HepG2 (cell line): ENCODE measurements at regions not wholly inside any gene's neighbourhood (a gene's known extent, or its start where the extent isn't known, plus 50 kb on each side); places are given as distances from the start of the nearest gene placed in this dataset.

Experiments
- ATAC-seq: fragments of 200-7000 bp; cut with Tn5 transposase; 3 replicates; pipeline ENCODE4 v1.9.1; 2020; ENCODE audit warnings: mild to moderate bottlenecking, moderate library complexity
- BruUV-seq: library from RNA; stranded (reverse); fragments of 400-500 nt; replicated peaks from 2 replicates; lab custom pipeline; 2021; lab: Mats Ljungman, UMichigan
- CTCF ChIA-PET: fragments of 300-600 bp; formaldehyde crosslinking; extraction: SDS; loops from one replicate; lab custom pipeline; 2021; ENCODE audit warnings: low total read pairs, inconsistent platforms, low intra/inter-chr PET ratio; lab: Yijun Ruan, JAX
- POLR2A ChIA-PET: fragments of 350-600 bp; sonication (Branson Sonifier 250); formaldehyde crosslinking; loops from one replicate; lab custom pipeline; 2020; ENCODE audit warnings: antibody characterized with exemption, inconsistent platforms; lab: Yijun Ruan, JAX
- DNase-seq: peaks from one replicate; pipeline ENCODE4 v3.0.0-alpha.2; 2015; ENCODE audit warnings: low spot score
- FAIRE-seq: peaks from 3 replicates; lab custom pipeline; 2011; peaks lifted over from hg19 to GRCh38; lab: Jason Lieb, UNC
- H2AFZ ChIP-seq: one replicate; pipeline ENCODE4 v1.6.1; 2011; ENCODE audit warnings: low read length, inconsistent platforms
- H3K27ac ChIP-seq: fragments of 300-600 bp; 3 replicates; pipeline ENCODE4 v1.8.0; 2011; ENCODE audit warnings: mixed run types, mild to moderate bottlenecking, mixed read lengths, low read length, inconsistent platforms; ENCODE audit not compliant: insufficient read depth; ENCODE audit errors: extremely low read length
- H3K27me3 ChIP-seq, 2 experiments: fragments of 200-600 bp in 1 of 2; 2 replicates in 1 of 2; 3 replicates in 1 of 2; pipeline versions ENCODE4 v1.6.0 to v1.8.0; 2011; ENCODE audit warnings: low read length in 2 of 2, mild to moderate bottlenecking in 2 of 2, moderate library complexity in 2 of 2, inconsistent platforms in 1 of 2; ENCODE audit not compliant: insufficient read depth in 2 of 2, control insufficient read depth in 1 of 2
- H3K36me3 ChIP-seq, 2 experiments: fragments of 200-600 bp in 1 of 2; replicated peaks in 1 of 2; 2 replicates in 1 of 2; 3 replicates in 1 of 2; pipeline versions ENCODE4 v1.5.1 to v1.8.0; 2011; ENCODE audit warnings: low read length in 2 of 2, inconsistent platforms in 1 of 2; ENCODE audit not compliant: insufficient read depth in 2 of 2, control insufficient read depth in 1 of 2
- H3K4me1 ChIP-seq: 2 replicates; pipeline ENCODE4 v1.5.1; 2012; ENCODE audit warnings: low read length, inconsistent platforms; ENCODE audit not compliant: insufficient read depth
- H3K4me2 ChIP-seq: 2 replicates; pipeline ENCODE4 v1.6.0; 2011; ENCODE audit warnings: low read depth, low read length, inconsistent platforms
- H3K4me3 ChIP-seq, 3 experiments: fragments of 200-600 bp in 1 of 3; sonication (generic), shearing (Covaris generic) in 1 of 3; replicated peaks in 1 of 3; 2 replicates each; pipeline ENCODE4 v1.5.1; 2011 to 2016; ENCODE audit warnings: low read length in 3 of 3, inconsistent platforms in 2 of 3, low read depth in 2 of 3, mild to moderate bottlenecking in 2 of 3, control low read depth in 1 of 3, mixed read lengths in 1 of 3; ENCODE audit not compliant: insufficient read depth in 1 of 3
- H3K79me2 ChIP-seq: one replicate; pipeline ENCODE4 v1.6.1; 2011; ENCODE audit warnings: low read length, inconsistent platforms; ENCODE audit not compliant: insufficient read depth
- H3K9ac ChIP-seq: 2 replicates; pipeline ENCODE4 v1.6.0; 2011; ENCODE audit warnings: mild to moderate bottlenecking, low read depth, low read length, inconsistent platforms; ENCODE audit not compliant: insufficient read depth
- H3K9me3 ChIP-seq: 2 replicates; pipeline ENCODE4 v1.5.1; 2012; ENCODE audit warnings: mild to moderate bottlenecking, low read length
- H4K20me1 ChIP-seq: 2 replicates; pipeline ENCODE4 v1.6.0; 2011; ENCODE audit warnings: inconsistent platforms, mild to moderate bottlenecking, low read length, moderate library complexity; ENCODE audit not compliant: insufficient read depth
- GLI4 ChIP-seq: sonication (generic); formaldehyde crosslinking; IDR thresholded peaks from 2 replicates; pipeline ENCODE4 v1.5.1; 2020; ENCODE audit warnings: missing genetic modification reagents, mild to moderate bottlenecking, moderate library complexity, borderline replicate concordance
- HMGXB3 ChIP-seq: sonication (generic); formaldehyde crosslinking; IDR thresholded peaks from 2 replicates; pipeline ENCODE4 v1.4.0; 2020; ENCODE audit warnings: missing genetic modification reagents, borderline replicate concordance
- ISL2 ChIP-seq: sonication (generic); formaldehyde crosslinking; IDR thresholded peaks from 2 replicates; pipeline ENCODE4 v1.5.0; 2020; ENCODE audit warnings: missing genetic modification reagents
- PBX2 ChIP-seq: IDR thresholded peaks from 2 replicates; pipeline ENCODE4 v1.6.1; 2016; ENCODE audit warnings: control low read depth
- PCBP2 ChIP-seq: fragments of 200-400 bp; formaldehyde crosslinking; optimal IDR thresholded peaks from 2 replicates; pipeline ENCODE3; 2018; ENCODE audit warnings: low read length, low read depth; ENCODE audit not compliant: poor library complexity, severe bottlenecking
- TRIM24 ChIP-seq: sonication (generic); formaldehyde crosslinking; IDR thresholded peaks from 2 replicates; pipeline ENCODE4 v1.8.0; 2022; ENCODE audit warnings: mild to moderate bottlenecking, missing genetic modification reagents
- U2AF2 ChIP-seq: fragments of 200-400 bp; formaldehyde crosslinking; IDR thresholded peaks from 2 replicates; pipeline ENCODE4 v1.6.1; 2017; ENCODE audit warnings: low read depth, mild to moderate bottlenecking, low read length
- ZBTB1 ChIP-seq: sonication (generic); formaldehyde crosslinking; IDR thresholded peaks from 2 replicates; pipeline ENCODE4 v1.4.0; 2020; ENCODE audit warnings: missing genetic modification reagents, borderline replicate concordance
- ZNF282 ChIP-seq: fragments of 450-650 bp; IDR thresholded peaks from 2 replicates; pipeline ENCODE4 v1.6.1; 2018; ENCODE audit not compliant: partially characterized antibody
- ZNF75D ChIP-seq: sonication (generic); formaldehyde crosslinking; IDR thresholded peaks from 2 replicates; pipeline ENCODE4 v1.8.1; 2023; ENCODE audit warnings: missing genetic modification reagents, mild to moderate bottlenecking, borderline replicate concordance
- ZSCAN25 ChIP-seq: sonication (generic); formaldehyde crosslinking; IDR thresholded peaks from 2 replicates; pipeline ENCODE4 v1.8.0; 2022; ENCODE audit warnings: mild to moderate bottlenecking, missing genetic modification reagents
- WGBS: methylation state at CpG from one replicate; pipeline ENCODE4 v1.1.6; 2017; ENCODE audit warnings: low lambda C conversion rate; 5-methylcytosine and 5-hydroxymethylcytosine counted together
- in situ Hi-C: cut with HindIII; loops from 2 replicates; pipeline ENCODE4 v1.10.0; 2017; ENCODE audit warnings: low pct_unique_long_range_greater_than_20kb; ENCODE audit not compliant: extremely low pct_ligation_motif_present
- intact Hi-C: fragments of 100-400 bp; cut with micrococcal nuclease; formaldehyde crosslinking; loops from one replicate; pipeline ENCODE4 v1.10.0; 2022; ENCODE audit not compliant: unreplicated experiment

- TF ChIP-seq TRIM24 (CRISPR knock-in tag) (no peak), ISL2 (CRISPR knock-in tag) (no peak), ZNF75D (no peak), HMGXB3 (CRISPR knock-in tag) (no peak), PCBP2 (no peak), ZSCAN25 (no peak), U2AF2 (no peak), PBX2 (CRISPR knock-in tag) (no peak), GLI4 (no peak), ZNF282 (no peak), ZBTB1 (CRISPR knock-in tag) (no peak)
- TF ChIP-seq, all 625 proteins: peak for 0
- 96% methylated on average over 4 of the region's 4 CpGs for WGBS
- no peak overlapping the region for H2AFZ ChIP-seq
- DNase-seq = no peak
- H3K79me2 ChIP-seq = no peaks in the 10 kb centered on the region
- intact Hi-C loops (no loop called here), in situ Hi-C loops (no loop called here)
- POLR2A ChIA-PET = no interaction called here
- no peak overlapping the region for H3K9ac ChIP-seq
- H3K27ac ChIP-seq = no peak overlapping the region
- H3K36me3 ChIP-seq = 0 out of 5 replicates have a peak, but pooled peaks cover 0 to 4% of the 10 kb centered on the region in 2 experiments
- no peaks in the 10 kb centered on the region for H4K20me1 ChIP-seq
- no peak for FAIRE-seq
- peaks cover 8% of the 10 kb centered on the region for H3K9me3 ChIP-seq
- CTCF ChIA-PET = no interaction called here
- H3K4me1 ChIP-seq = peaks cover 18% of the 10 kb centered on the region
- BruUV-seq = no TSS peak
- H3K27me3 ChIP-seq = no peaks in the 10 kb centered on the region
- no peak for ATAC-seq
- H3K4me2 ChIP-seq = no peak overlapping the region
- no peak overlapping the region for H3K4me3 ChIP-seq
Measured at GRCh38 chr16:72419638-72420037, 247.7 kb upstream of the PMFBP1 start.
